Stimulated activated CD8-positive, alpha-beta memory T cell treated with anti-CD3 and anti-CD28 coated beads, Interleukin-7, amount 100 ng/mL, for 4 hours (primary cell): ENCODE measurements at regions not wholly inside any gene's neighbourhood (a gene's known extent, or its start where the extent isn't known, plus 50 kb on each side); places are given as distances from the start of the nearest gene placed in this dataset.
"Not testable (repeated sequence)": the region's sequence is repeated elsewhere in the genome, so short reads cannot be mapped to it uniquely, and the experiment has no call there.

Experiments
- DNase-seq, 2 donors: peaks; one replicate each; pipeline ENCODE4 v3.0.0-alpha.2; 2020; ENCODE audit warnings: low read depth in 2 of 2

GRCh38 chr5:112534067-112534583 is 115.0 kb upstream of the EPB41L4A start:
- DNase-seq: no peak

GRCh38 chr5:112534611-112535255 is 115.7 kb upstream of the EPB41L4A start:
- no peak for DNase-seq

- no peak for DNase-seq
Measured at GRCh38 chr5:112535356-112535755, 116.3 kb upstream of the EPB41L4A start.

GRCh38 chr5:112544558-112544957 is 125.5 kb upstream of the EPB41L4A start:
- not testable (repeated sequence) for DNase-seq

- DNase-seq: no peak
Measured at GRCh38 chr5:112546946-112547592, 128.0 kb upstream of the EPB41L4A start.

GRCh38 chr5:112548246-112548881 is 129.3 kb upstream of the EPB41L4A start:
- DNase-seq: no peak

GRCh38 chr5:112549127-112549526 is 130.1 kb upstream of the EPB41L4A start:
- no peak for DNase-seq

GRCh38 chr5:112549605-112550166 is 130.6 kb upstream of the EPB41L4A start:
- no peak for DNase-seq

- DNase-seq: peak in 1 of 2 donors; percentile 5
Measured at GRCh38 chr5:112551419-112552032, 132.4 kb upstream of the EPB41L4A start.

- no peak for DNase-seq
Measured at GRCh38 chr5:112552216-112552615, 133.1 kb upstream of the EPB41L4A start.

GRCh38 chr5:112552791-112553190 is 133.7 kb upstream of the EPB41L4A start:
- DNase-seq: no peak

GRCh38 chr5:112554101-112554977 is 135.3 kb upstream of the EPB41L4A start:
- no peak for DNase-seq

- DNase-seq: no peak
Measured at GRCh38 chr5:112555197-112555596, 136.1 kb upstream of the EPB41L4A start.

- DNase-seq: no peak
Measured at GRCh38 chr5:112555691-112556090, 136.6 kb upstream of the EPB41L4A start.

- DNase-seq: not testable (repeated sequence)
Measured at GRCh38 chr5:112559501-112559900, 140.4 kb upstream of the EPB41L4A start.

- DNase-seq: no peak
Measured at GRCh38 chr5:112560371-112560770, 141.3 kb upstream of the EPB41L4A start.

- DNase-seq: no peak
Measured at GRCh38 chr5:112563169-112563826, 144.2 kb upstream of the EPB41L4A start.

- DNase-seq: no peak
Measured at GRCh38 chr5:112566251-112566650, 147.2 kb upstream of the EPB41L4A start.

GRCh38 chr5:112569596-112569995 is 150.5 kb upstream of the EPB41L4A start:
- no peak for DNase-seq

GRCh38 chr5:112570708-112571444 is 151.8 kb upstream of the EPB41L4A start:
- DNase-seq: no peak
